Nucleus accumbens (tissue), 56 donors: ENCODE measurements at regions not wholly inside any gene's neighbourhood (a gene's known extent, or its start where the extent isn't known, plus 50 kb on each side); places are given as distances from the start of the nearest gene placed in this dataset.
"Not testable (repeated sequence)": the region's sequence is repeated elsewhere in the genome, so short reads cannot be mapped to it uniquely, and the experiment has no call there.

Experiments used
- DNase-seq, 56 donors: peaks; one replicate each; lab custom pipeline; 2025; lab: John Stamatoyannopoulos, UW

GRCh38 chr10:80938903-80939302 is 401.2 kb downstream of the SH2D4B start:
- DNase-seq, result no peak

DNA sequence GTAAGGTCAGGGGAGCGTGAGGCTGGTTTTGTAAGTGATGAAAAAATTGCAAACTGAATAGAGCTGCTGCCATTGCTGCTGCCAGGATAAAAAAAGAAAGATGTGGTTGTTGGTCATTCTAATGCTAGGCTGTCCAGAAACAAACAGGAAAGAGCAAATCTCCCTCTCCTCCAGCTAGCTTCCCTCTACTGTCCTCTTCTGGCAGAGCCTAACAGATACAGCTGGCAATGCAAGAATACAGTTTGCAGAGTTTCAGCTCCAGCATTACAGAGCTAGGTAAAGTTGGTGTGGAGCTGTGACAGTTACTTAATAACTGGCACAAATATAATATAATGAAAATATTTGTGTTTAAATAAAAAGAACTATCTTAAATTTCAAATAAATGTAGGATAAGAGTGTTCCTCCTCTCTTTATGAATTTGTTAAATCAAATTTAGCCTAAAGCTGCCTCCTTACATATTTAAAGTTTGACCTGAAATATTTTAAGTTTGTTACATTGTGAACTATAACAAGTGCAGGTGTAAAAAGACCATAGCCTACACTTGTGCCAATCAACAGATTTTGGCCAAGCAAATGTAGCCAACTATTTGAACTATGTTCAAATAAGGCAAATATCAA is 407.7 kb downstream of the SH2D4B start:
- DNase-seq, result peak in 2 of 56 donors; percentile 1 to 5

DNA sequence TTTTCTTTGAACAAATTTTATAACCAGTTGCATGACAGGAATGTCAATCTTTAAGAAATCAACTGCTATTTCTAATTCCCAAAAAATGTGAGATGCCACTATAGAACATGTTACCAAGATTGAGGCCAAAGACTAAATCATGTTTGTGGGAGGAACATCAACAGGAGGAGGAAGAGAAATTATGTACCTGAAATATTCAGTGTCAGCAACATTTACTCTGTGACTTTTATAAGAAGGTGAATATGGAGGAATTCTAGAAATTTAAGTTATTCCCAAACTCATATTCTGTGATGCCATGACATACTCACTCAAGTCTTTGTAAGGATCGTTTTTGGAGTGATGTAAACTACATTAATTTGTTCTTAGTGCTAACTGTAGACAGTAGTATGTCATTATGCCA is 408.4 kb downstream of the SH2D4B start:
- no peak for DNase-seq

GRCh38 chr10:80946957-80947726 is 409.4 kb downstream of the SH2D4B start:
- no peak for DNase-seq

- DNase-seq, result no peak
These were observed 412.1 kb downstream of the SH2D4B start for GRCh38 chr10:80949785-80950184.

- DNase-seq, result no peak
These were observed 414.7 kb downstream of the SH2D4B start for GRCh38 chr10:80952436-80952835.

GRCh38 chr10:80957161-80957560 is 419.5 kb downstream of the SH2D4B start:
- DNase-seq, result no peak

DNA sequence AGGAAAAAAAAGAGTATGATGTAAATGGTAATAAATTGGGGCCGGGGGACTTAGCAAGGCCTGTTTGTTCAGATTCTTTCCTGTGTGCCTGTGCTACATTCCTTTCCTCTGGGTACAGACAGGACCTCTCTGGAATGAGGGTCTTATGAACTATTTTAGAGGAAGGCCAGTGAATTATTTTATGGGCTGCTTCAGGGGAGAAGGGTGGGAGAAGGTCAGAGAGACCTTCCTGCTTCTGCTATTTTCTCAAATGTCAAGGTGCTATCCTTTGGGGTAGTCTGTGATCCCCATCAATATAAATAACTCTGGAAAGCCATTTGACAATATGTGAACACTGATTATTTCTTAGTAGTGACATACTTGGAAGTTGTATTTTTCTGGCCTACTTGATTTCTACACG is 426.5 kb downstream of the SH2D4B start:
- no peak for DNase-seq

DNA sequence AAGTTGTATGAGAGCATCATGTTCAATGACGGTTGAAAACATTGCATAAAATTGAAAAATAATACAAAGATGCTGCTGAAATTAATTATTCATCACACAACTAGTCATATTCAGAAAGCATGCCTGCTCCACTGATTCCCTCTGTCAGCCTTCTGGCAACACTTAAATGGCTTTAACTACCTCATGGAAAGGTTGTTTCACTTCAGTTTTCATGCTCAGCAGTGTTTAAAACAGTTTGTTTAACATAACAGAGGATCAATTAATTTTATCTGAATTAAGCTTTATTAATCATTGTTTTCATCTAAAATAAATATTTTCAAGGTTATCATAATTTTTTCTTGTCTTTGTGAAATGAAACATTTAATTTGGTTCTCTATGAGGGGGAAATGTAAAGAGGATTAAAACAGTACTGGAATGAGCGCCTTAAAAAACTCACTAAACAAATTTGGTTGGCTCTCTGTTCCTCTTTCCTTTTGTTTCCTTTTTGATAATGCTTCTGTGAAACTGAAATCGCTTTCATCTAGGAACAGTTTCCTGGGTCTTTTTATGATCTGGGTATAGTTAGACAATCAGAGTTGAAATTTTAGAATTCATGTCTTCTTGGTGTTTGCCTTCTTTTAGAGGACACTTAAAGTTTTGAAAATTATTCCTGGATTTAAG is 427.4 kb downstream of the SH2D4B start:
- no peak for DNase-seq

- DNase-seq, result no peak
These were observed 428.8 kb downstream of the SH2D4B start for GRCh38 chr10:80966326-80966986.

- DNase-seq, result not testable (repeated sequence)
These were observed 429.7 kb downstream of the SH2D4B start for GRCh38 chr10:80967357-80967756.

DNA sequence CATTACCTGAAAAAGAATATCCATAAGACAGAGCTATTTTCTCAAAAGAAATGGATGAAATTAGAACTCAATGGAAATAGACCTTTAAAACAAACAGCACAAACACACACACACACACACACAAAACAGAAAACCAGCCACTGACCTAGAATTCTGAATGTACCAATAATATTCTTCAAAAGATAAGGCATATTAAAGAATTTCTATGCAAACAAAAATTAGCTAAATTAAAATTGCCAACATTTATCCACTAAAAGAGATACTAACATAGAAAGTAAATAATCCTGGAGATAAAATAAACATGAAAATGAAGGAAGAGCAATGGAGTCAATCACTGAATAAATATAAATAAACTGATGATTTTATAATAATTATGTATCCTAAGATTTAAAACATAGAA is 431.2 kb downstream of the SH2D4B start:
- no peak for DNase-seq

DNA sequence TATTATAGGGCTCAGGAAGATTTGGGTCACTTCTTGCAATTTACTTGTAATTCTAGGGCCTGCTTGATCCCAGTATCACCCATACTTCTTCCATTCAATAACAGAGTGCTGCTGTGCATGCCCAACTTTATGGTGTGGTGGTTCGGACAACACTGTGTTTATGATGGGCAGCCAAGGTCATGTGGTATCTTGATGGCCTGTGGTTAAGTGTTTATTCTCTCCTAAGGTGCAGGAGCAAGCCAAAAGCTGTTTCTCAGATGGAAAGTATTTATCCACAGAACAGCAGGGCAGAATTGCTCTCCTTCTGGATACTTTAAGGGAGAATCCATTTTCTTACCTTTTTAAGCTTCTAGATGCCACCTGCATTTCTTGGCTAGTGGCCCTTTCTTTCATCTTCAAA is 433.8 kb downstream of the SH2D4B start:
- DNase-seq, result no peak

GRCh38 chr10:80976658-80977057 is 439.0 kb downstream of the SH2D4B start:
- no peak for DNase-seq

- no peak for DNase-seq
These were observed 447.4 kb downstream of the SH2D4B start for GRCh38 chr10:80985102-80985501.

DNA sequence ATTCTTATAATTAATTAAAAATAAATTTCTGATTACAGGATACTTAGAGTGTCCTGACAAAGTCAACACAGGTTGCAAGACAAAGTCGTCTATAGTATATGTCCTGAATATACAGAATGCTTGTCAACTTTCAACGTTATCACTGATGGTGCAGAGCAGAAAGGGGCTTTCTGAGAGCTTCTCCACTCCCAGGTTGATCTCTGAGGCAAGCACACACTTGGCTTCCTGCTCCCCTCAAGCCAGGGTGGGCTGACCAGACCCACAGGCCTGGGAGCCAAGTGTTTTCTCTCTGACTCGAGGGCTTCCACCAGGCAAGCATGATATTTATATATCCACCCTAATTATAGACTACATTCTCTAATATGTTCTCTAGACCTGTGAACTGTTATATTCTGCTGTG is 448.9 kb downstream of the SH2D4B start:
- no peak for DNase-seq

- DNase-seq, result no peak
These were observed 451.1 kb downstream of the SH2D4B start for GRCh38 chr10:80988755-80989154.

DNA sequence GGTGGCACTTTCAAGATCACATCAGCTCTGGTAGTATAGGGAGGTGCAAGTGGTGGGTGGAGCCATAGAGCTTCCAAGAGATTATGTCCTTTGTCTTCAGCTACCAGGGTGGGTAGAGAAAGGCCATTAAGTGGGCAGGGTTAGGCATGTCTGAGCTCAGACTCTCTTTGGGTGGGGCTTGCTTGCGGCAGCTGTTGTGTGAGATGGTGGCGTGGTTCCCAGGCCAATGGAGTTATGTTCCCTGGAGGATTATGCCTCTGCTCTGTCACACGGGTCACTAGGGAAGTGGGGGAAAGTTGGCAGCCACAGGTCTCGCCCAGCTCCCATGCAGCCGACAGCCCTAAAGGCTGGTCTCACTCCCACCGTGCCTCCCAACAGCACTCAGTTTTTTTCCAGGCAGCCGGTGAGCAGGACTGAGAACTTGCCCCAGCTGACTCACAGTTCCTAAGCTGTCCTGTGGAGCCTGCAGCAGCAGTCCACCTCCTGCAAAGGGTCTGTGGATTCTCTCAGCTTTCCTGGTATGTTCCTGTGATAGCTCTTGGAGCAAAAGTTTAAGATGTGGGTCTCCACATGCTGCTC is 459.0 kb downstream of the SH2D4B start:
- DNase-seq, result no peak

DNA sequence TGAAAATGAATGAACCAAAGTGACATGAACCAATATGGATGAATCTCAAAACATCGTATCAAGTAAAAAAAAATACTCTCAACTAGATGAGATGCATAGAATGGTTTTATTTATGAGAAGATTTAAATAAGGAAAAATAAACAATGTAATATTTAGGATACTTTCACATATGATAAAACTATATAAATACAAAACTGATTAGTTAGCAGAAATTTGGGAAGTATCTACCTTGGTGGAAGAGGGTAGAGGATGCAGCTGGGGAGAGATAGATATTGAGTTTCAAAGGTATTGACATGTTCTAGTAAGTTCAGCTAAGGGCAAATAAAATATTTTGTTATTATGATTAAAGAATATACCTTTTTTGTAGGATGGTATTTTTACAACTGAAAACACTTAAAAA is 463.1 kb downstream of the SH2D4B start:
- DNase-seq, result no peak

- DNase-seq, result no peak
These were observed 464.7 kb downstream of the SH2D4B start for GRCh38 chr10:81002382-81002781.

GRCh38 chr10:81007872-81008271 is 470.2 kb downstream of the SH2D4B start:
- DNase-seq, result no peak
